Lower leg skin (tissue), 4 donors: ENCODE measurements at regions not wholly inside any gene's neighbourhood (a gene's known extent, or its start where the extent isn't known, plus 50 kb on each side); places are given as distances from the start of the nearest gene placed in this dataset.

Experiments
- DNase-seq, 2 donors: peaks; one replicate each; pipeline ENCODE4 v3.0.0-alpha.2; 2019; ENCODE audit warnings: low spot score in 2 of 2
- H3K4me3 ChIP-seq: fragments of 200-600 bp; sonication (generic); 2 replicates; pipeline ENCODE4 v1.5.1; 2017; ENCODE audit warnings: mild to moderate bottlenecking, low read depth; ENCODE audit not compliant: poor library complexity, severe bottlenecking
- POLR2A ChIP-seq, 2 donors: fragments of 450-650 bp; IDR thresholded peaks; one replicate each; pipeline ENCODE4 v1.6.1; 2016 to 2017; ENCODE audit warnings: antibody characterized with exemption in 2 of 2, mild to moderate bottlenecking in 1 of 2, moderate library complexity in 1 of 2
- WGBS, 2 donors: methylation state at CpG; one replicate each; pipeline ENCODE4 v1.1.5; 2018; 5-methylcytosine and 5-hydroxymethylcytosine counted together
- intact Hi-C: fragments of 100-400 bp; cut with DNase I; formaldehyde crosslinking; loops from one replicate; pipeline ENCODE4 v1.15.0; 2023; ENCODE audit warnings: low total_unique reads
- TF ChIP-seq, protein P1 (sequence below), 3 donors: fragments of 450-650 bp; IDR thresholded peaks; one replicate each; pipeline ENCODE4 v1.5.1; 2016; ENCODE audit warnings: antibody characterized with exemption in 3 of 3, mild to moderate bottlenecking in 3 of 3, moderate library complexity in 2 of 3

DNA sequence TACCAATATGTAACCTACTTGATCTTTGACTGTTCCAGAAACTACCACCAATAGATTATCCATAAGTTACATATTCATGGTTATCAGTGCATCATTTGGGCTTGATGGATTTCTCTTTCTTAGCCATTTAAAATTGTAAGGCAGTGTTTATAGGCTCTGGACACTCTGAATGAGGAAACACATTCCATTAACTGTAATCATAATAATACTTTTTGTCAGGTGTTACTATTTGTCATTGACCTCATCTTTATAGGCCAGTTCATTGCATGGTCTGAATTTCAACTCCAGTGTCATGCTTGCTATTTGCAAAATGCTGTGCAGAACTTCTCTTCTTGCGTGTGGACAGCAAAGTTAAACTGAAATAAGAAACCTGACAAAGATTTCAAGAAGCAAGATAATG is 1340.2 kb upstream of the ZEB2 start:
- TF ChIP-seq, protein P1, sequence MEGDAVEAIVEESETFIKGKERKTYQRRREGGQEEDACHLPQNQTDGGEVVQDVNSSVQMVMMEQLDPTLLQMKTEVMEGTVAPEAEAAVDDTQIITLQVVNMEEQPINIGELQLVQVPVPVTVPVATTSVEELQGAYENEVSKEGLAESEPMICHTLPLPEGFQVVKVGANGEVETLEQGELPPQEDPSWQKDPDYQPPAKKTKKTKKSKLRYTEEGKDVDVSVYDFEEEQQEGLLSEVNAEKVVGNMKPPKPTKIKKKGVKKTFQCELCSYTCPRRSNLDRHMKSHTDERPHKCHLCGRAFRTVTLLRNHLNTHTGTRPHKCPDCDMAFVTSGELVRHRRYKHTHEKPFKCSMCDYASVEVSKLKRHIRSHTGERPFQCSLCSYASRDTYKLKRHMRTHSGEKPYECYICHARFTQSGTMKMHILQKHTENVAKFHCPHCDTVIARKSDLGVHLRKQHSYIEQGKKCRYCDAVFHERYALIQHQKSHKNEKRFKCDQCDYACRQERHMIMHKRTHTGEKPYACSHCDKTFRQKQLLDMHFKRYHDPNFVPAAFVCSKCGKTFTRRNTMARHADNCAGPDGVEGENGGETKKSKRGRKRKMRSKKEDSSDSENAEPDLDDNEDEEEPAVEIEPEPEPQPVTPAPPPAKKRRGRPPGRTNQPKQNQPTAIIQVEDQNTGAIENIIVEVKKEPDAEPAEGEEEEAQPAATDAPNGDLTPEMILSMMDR (IDR thresholded peaks at IDR 0.05) = no peak
- TF ChIP-seq POLR2A (IDR thresholded peaks at IDR 0.05) = no peak
- WGBS, 2 donors = 76 to 77% methylated on average over 1 of the region's 1 CpG
- DNase-seq = no peak
- no peak overlapping the region for H3K4me3 ChIP-seq
- intact Hi-C loops = no loop called here

DNA sequence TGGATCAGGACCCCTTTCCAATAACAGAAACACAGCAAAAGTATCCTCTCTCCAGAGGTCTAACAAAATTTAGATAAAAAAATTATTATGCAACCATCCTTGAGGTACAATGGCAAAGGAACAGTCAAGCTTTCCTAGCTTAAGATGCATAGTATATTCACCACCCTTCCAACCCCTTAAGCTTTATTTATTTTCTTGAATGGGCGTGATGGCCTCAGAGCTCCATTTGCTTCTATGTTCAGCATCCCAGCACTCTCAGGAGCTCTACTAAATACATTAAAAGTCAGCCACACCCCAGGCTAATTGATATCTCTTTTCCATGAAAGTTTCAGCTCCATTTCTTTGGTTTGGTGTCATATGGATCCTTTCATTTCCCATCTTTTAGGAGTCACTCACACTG is 1335.2 kb upstream of the ZEB2 start:
- intact Hi-C loops = no loop called here
- DNase-seq = no peak
- 85 to 92% methylated on average over 1 of the region's 1 CpG for WGBS, 2 donors
- no peak for TF ChIP-seq POLR2A (IDR thresholded peaks at IDR 0.05)
- TF ChIP-seq, protein P1 (IDR thresholded peaks at IDR 0.05) = no peak
- no peak overlapping the region for H3K4me3 ChIP-seq

DNA sequence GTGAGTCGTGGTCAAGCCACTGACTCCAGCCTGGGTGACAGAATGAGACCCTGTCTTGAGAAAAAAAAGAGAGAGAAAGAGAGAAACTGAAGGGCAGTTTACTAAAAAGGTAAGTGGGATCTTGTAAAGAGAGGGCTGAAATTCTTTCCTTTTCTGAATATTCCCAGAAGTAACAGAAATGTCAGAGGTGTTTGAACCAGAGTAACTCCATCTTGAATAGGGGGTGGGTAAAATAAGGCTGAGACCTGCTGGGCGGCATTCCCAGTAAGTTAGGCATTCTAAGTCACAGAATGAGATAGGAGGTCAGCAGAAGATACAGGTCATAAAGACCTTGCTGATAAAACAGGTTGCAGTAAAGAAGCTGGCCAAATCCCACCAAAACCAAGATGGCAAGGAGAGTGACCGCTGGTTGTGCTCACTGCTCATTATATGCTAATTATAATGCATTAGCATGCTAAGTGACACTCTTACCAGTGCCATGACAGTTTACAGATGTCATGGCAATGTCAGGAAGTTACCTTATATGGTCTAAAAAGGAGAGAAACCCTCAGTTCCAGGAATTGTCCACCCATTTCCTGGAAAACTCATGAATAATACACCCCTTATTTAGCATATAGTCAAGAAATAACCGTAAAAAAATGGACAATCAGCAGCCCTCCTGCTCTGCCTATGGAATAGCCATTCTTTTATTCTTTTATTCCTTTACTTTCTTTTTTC is 1334.3 kb upstream of the ZEB2 start:
- intact Hi-C loops = no loop called here
- TF ChIP-seq POLR2A (IDR thresholded peaks at IDR 0.05) = no peak
- TF ChIP-seq, protein P1 (IDR thresholded peaks at IDR 0.05) = no peak
- no peak for DNase-seq
- WGBS, 2 donors = 90 to 93% methylated on average over 4 of the region's 4 CpGs
- H3K4me3 ChIP-seq = no peak overlapping the region

DNA sequence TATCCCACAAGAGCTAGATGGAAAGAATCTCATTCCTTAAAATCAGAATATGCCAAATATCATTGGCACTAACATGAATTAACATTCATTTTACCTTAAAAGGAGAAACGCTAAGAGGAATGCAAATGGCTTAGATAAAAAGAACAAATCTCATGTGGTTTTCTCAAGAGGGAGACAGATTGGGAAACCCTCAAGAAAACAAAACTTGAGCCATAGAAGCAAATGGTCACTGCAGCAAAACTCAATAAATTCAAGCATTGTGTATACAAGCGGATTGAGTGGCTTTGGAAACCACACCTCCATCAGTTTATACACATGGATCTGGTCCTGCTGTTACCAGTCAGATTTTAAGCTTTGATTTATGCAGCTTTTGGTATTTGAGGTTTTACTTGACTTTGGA is 1331.8 kb upstream of the ZEB2 start:
- TF ChIP-seq, protein P1 (IDR thresholded peaks at IDR 0.05) = no peak
- no peak for TF ChIP-seq POLR2A (IDR thresholded peaks at IDR 0.05)
- intact Hi-C loops = no loop called here
- WGBS, 2 donors = 87 to 91% methylated on average over 2 of the region's 2 CpGs
- DNase-seq = no peak
- H3K4me3 ChIP-seq = no peak overlapping the region

DNA sequence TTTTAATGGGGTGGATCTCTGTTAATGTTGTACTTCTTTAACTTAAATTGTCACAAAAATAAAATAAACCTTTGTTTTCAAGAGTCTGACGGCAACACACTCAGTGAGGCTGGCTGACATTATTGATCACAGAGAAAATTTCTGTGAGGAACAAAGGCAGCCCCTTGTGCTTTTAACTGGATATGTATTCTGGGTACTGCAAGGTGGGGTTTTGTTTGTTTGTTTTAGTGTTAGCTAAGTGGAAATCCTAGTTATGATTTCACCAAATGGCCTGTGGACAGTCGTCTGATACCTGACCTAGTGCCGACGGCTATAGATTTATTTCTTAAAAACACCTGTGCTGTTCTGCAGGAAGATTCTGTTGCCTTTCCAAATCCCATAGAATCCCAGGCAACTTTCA is 1329.5 kb upstream of the ZEB2 start:
- no peak for DNase-seq
- TF ChIP-seq, protein P1 (IDR thresholded peaks at IDR 0.05) = no peak
- no peak for TF ChIP-seq POLR2A (IDR thresholded peaks at IDR 0.05)
- intact Hi-C loops = no loop called here
- H3K4me3 ChIP-seq = no peak overlapping the region
- 89% methylated on average over 4 of the region's 4 CpGs for WGBS, 2 donors

DNA sequence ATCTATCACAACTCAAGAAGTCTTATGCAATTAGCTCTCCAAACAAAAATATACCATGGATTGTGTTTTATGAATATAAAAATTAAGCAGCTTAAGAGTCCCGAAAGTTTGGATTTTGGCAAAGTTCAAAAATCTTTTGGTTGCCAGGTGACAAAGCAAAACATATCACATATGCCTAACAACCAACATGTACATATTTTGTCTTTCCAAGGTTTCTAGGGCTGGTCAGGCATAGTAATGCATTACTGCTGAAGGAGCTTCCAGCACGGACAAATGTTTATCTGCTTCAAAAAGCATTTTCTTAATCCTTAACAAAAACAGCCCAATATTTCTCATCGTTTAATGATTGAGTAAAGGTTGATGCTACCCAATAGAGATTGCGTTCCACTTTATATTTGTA is 1327.1 kb upstream of the ZEB2 start:
- H3K4me3 ChIP-seq = no peak overlapping the region
- DNase-seq = no peak
- TF ChIP-seq, protein P1 (IDR thresholded peaks at IDR 0.05) = no peak
- no peak for TF ChIP-seq POLR2A (IDR thresholded peaks at IDR 0.05)
- 29 to 34% methylated on average over 4 of the region's 4 CpGs for WGBS, 2 donors
- intact Hi-C loops = no loop called here
